Mucosa of stomach (tissue), 1 donor: ENCODE measurements at regions not wholly inside any gene's neighbourhood (a gene's known extent, or its start where the extent isn't known, plus 50 kb on each side); places are given as distances from the start of the nearest gene placed in this dataset.

ENCODE experiments used
- H3K27me3 ChIP-seq: one replicate; pipeline ENCODE4 v1.7.0; 2013; ENCODE audit warnings: mild to moderate bottlenecking, low read length; ENCODE audit not compliant: control insufficient read depth, insufficient read depth
- H3K36me3 ChIP-seq: one replicate; pipeline ENCODE4 v1.7.0; 2013; ENCODE audit warnings: low read length; ENCODE audit not compliant: control insufficient read depth, insufficient read depth
- H3K4me1 ChIP-seq: one replicate; pipeline ENCODE4 v1.7.0; 2013; ENCODE audit warnings: mild to moderate bottlenecking, low read length; ENCODE audit not compliant: control insufficient read depth, insufficient read depth
- H3K4me3 ChIP-seq: one replicate; pipeline ENCODE4 v1.7.0; 2013; ENCODE audit warnings: low read length
- H3K9ac ChIP-seq: one replicate; pipeline ENCODE4 v1.7.0; 2013; ENCODE audit warnings: mild to moderate bottlenecking, low read length, moderate library complexity
- H3K9me3 ChIP-seq: one replicate; pipeline ENCODE4 v1.7.0; 2013; ENCODE audit warnings: mild to moderate bottlenecking, low read length, moderate library complexity; ENCODE audit not compliant: control insufficient read depth
- donor health status: Pancreatic carcinoma.

GRCh38 chr13:63409791-63410351, 1994.2 kb upstream of the PCDH20 start:
- Histone ChIP-seq H3K9ac (no peak overlapping the region), H3K4me1 (no peaks in the 10 kb centered on the region), H3K36me3 (no peaks in the 10 kb centered on the region), H3K9me3 (no peaks in the 10 kb centered on the region), H3K27me3 (no peaks in the 10 kb centered on the region), H3K4me3 (no peak overlapping the region)

- no peak overlapping the region for H3K4me3 ChIP-seq
- no peaks in the 10 kb centered on the region for H3K27me3 ChIP-seq
- H3K4me1 ChIP-seq, result no peaks in the 10 kb centered on the region
- H3K9me3 ChIP-seq, result no peaks in the 10 kb centered on the region
- no peaks in the 10 kb centered on the region for H3K36me3 ChIP-seq
- H3K9ac ChIP-seq, result no peak overlapping the region
Observed at GRCh38 chr13:63408331-63409189, 1992.9 kb upstream of the PCDH20 start.

- H3K9me3 ChIP-seq, result no peaks in the 10 kb centered on the region
- H3K36me3 ChIP-seq, result no peaks in the 10 kb centered on the region
- H3K9ac ChIP-seq, result no peak overlapping the region
- no peaks in the 10 kb centered on the region for H3K27me3 ChIP-seq
- no peak overlapping the region for H3K4me3 ChIP-seq
- H3K4me1 ChIP-seq, result no peaks in the 10 kb centered on the region
Observed at GRCh38 chr13:63403733-63404132, 1988.1 kb upstream of the PCDH20 start.

- Histone ChIP-seq H3K4me1 (no peaks in the 10 kb centered on the region), H3K9me3 (no peaks in the 10 kb centered on the region), H3K27me3 (no peaks in the 10 kb centered on the region), H3K9ac (no peak overlapping the region), H3K36me3 (no peaks in the 10 kb centered on the region), H3K4me3 (no peak overlapping the region)
Observed at GRCh38 chr13:63396746-63397145, 1981.1 kb upstream of the PCDH20 start.

GRCh38 chr13:63393112-63393511, 1977.5 kb upstream of the PCDH20 start:
- H3K4me1 ChIP-seq, result no peaks in the 10 kb centered on the region
- H3K27me3 ChIP-seq, result no peaks in the 10 kb centered on the region
- no peaks in the 10 kb centered on the region for H3K9me3 ChIP-seq
- no peak overlapping the region for H3K9ac ChIP-seq
- no peak overlapping the region for H3K4me3 ChIP-seq
- no peaks in the 10 kb centered on the region for H3K36me3 ChIP-seq

- H3K27me3 ChIP-seq, result no peaks in the 10 kb centered on the region
- no peak overlapping the region for H3K4me3 ChIP-seq
- no peaks in the 10 kb centered on the region for H3K9me3 ChIP-seq
- H3K4me1 ChIP-seq, result no peaks in the 10 kb centered on the region
- no peaks in the 10 kb centered on the region for H3K36me3 ChIP-seq
- no peak overlapping the region for H3K9ac ChIP-seq
Observed at GRCh38 chr13:63389756-63390155, 1974.1 kb upstream of the PCDH20 start.

- no peaks in the 10 kb centered on the region for H3K27me3 ChIP-seq
- H3K9me3 ChIP-seq, result no peaks in the 10 kb centered on the region
- H3K4me3 ChIP-seq, result no peak overlapping the region
- no peak overlapping the region for H3K9ac ChIP-seq
- H3K36me3 ChIP-seq, result no peaks in the 10 kb centered on the region
- H3K4me1 ChIP-seq, result no peaks in the 10 kb centered on the region
Observed at GRCh38 chr13:63381078-63381859, 1965.6 kb upstream of the PCDH20 start.

GRCh38 chr13:63377986-63378385, 1962.3 kb upstream of the PCDH20 start:
- no peaks in the 10 kb centered on the region for H3K27me3 ChIP-seq
- H3K4me1 ChIP-seq, result no peaks in the 10 kb centered on the region
- H3K9me3 ChIP-seq, result no peaks in the 10 kb centered on the region
- no peaks in the 10 kb centered on the region for H3K36me3 ChIP-seq
- H3K9ac ChIP-seq, result no peak overlapping the region
- H3K4me3 ChIP-seq, result no peak overlapping the region

GRCh38 chr13:63370101-63370500, 1954.5 kb upstream of the PCDH20 start:
- H3K9me3 ChIP-seq, result no peaks in the 10 kb centered on the region
- H3K36me3 ChIP-seq, result no peaks in the 10 kb centered on the region
- H3K4me1 ChIP-seq, result no peaks in the 10 kb centered on the region
- H3K4me3 ChIP-seq, result no peak overlapping the region
- no peaks in the 10 kb centered on the region for H3K27me3 ChIP-seq
- no peak overlapping the region for H3K9ac ChIP-seq

GRCh38 chr13:63367522-63368198, 1952.0 kb upstream of the PCDH20 start:
- Histone ChIP-seq H3K27me3 (no peaks in the 10 kb centered on the region), H3K36me3 (no peaks in the 10 kb centered on the region), H3K4me3 (no peak overlapping the region), H3K9ac (no peak overlapping the region), H3K9me3 (no peaks in the 10 kb centered on the region), H3K4me1 (no peaks in the 10 kb centered on the region)

GRCh38 chr13:63364159-63364558, 1948.5 kb upstream of the PCDH20 start:
- H3K4me1 ChIP-seq, result no peaks in the 10 kb centered on the region
- H3K27me3 ChIP-seq, result no peaks in the 10 kb centered on the region
- H3K4me3 ChIP-seq, result no peak overlapping the region
- no peaks in the 10 kb centered on the region for H3K9me3 ChIP-seq
- no peak overlapping the region for H3K9ac ChIP-seq
- H3K36me3 ChIP-seq, result no peaks in the 10 kb centered on the region

- H3K36me3 ChIP-seq, result no peaks in the 10 kb centered on the region
- H3K4me1 ChIP-seq, result no peaks in the 10 kb centered on the region
- H3K4me3 ChIP-seq, result no peak overlapping the region
- no peaks in the 10 kb centered on the region for H3K27me3 ChIP-seq
- H3K9me3 ChIP-seq, result no peaks in the 10 kb centered on the region
- no peak overlapping the region for H3K9ac ChIP-seq
Observed at GRCh38 chr13:63351533-63351932, 1935.9 kb upstream of the PCDH20 start.
